GM19035 (cell line): ENCODE measurements at regions not wholly inside any gene's neighbourhood (a gene's known extent, or its start where the extent isn't known, plus 50 kb on each side); places are given as distances from the start of the nearest gene placed in this dataset.

ENCODE experiments used
- ATAC-seq: cut with Tn5 transposase; IDR thresholded peaks from one replicate; pipeline ENCODE4 v1.9.1; 2021; ENCODE audit not compliant: unreplicated experiment

- no peak for ATAC-seq
These were observed 2267.7 kb downstream of the PCDH9 start for GRCh38 chr13:64962404-64962803.

DNA sequence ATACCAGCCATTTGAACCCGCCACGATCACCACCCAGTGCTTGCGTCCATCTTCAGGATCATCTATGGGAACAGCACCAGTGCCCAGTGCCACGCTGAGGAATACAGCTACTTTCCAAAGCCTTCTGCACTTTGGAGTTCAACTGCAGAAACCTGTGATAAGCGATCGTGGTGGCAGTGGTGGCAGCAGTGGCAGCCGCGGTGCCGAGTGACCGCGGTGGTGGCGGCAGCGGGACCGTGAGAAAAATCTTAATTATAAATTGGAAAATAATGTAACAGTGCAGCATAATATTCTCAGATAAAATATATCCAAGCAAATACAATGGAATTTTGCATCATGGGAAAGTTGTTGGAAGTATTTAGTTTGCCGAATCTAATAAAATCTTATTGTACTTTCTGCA lies 2270.9 kb downstream of the PCDH9 start:
- no peak for ATAC-seq

DNA sequence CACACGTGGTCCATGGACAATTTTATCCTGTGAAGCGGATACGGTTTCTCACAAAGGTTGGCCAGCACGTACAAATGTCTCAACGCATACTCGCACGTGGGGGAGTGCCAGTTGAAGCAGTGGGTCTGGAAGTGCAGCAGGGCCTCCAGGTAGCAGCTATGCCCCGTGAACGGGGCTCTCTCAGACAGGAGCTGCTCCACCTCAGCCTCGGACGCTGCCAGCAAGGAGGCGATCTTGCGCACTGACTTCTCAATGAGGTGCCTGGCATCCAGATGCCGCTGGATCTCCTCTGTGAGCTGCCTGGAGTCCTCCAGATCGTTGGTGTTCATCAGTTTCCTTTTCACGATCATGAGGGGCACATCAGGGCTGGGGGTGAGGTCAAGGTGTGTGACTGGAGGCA lies 2272.0 kb downstream of the PCDH9 start:
- ATAC-seq = no peak

- ATAC-seq = no peak
These were observed 2291.5 kb downstream of the PCDH9 start for GRCh38 chr13:64938660-64939059.

DNA sequence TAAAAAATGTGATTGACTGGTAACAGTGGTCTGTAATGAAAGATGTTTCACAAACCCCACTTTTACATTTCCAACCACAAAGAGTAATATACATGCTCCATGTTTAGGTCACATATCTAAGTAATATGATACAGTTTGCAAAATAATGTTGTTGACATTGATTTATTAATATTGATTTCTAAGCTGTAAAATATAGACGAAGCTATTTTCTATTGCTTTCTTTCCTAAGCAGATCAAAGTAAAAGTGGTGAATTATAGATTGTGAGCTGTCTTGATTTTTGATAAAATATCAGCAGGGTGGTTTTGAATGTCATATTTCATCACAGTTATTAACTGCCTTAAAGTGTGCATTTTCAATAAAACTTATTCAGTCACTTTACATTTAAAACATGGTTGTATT lies 2292.8 kb downstream of the PCDH9 start:
- ATAC-seq = no peak

DNA sequence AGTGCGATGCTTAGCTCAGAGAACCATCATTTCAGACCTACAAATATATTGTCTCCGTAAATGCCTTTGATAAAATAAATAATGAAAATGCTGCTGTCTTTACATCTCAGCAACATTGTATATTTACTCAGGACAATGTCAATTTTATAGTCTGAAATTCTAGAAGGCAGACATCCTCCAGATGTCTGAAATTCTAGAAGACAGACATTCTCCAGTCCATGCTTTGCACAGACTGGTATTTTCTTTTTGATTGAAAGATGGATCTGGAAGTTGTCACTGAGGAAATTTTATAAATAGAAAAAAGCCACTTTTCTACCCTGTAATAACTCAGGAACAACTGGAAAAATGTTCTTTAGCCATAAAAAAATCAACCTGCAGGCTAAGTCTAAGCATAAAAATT lies 2293.3 kb downstream of the PCDH9 start:
- ATAC-seq = no peak

DNA sequence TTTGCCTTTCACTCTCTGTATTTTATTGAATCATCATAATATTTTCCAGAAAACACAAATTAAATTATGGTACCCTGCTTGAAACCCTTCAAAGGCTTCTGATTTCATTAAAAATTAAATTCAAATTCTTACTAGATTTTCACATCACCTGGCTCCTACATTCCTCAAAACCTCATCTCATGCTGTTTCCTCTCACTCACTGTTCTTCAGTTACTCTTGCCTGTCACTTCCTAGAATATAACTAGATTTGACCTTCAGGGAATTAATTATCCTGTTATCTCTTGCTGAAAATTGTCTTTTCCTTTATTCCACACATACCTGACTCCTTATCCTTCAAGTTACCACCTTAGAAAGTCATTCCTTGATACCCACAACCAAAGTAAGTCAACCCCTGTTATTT lies 2294.7 kb downstream of the PCDH9 start:
- ATAC-seq = no peak

DNA sequence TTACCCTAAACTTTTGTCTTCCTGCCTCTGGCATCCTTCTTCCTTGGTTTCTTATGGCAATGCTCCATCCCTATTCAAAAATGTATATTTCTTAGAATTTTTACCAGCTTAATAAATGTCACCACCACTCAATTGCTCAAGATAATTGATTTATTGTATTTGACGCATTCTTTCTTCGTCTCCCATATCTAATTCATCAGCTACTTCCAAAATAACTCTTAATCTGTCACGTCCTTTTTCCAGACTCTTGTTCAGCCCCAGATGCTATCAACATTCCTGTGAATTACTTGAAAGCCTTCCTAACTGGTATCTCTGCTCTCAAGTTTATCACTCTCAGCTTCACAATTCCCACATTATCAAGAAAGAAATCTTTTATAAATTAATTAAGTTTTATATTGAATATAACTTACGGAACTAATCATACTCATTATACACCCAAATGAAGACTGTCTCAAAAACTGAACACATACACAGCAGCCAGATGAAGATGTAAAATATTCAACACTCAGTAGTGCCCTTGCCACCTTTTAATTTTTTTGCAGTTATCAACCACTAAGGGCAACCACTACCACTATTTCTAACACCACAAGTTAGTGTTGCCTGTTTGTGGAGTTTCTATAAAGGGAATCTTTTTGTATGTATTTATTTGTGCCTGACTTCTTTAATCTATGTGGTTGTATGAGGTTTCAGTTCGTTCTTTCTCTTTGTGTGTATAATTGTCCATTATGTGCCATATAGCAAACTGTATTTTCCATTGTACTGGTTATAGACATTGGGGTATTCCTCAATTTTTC lies 2295.4 kb downstream of the PCDH9 start:
- no peak for ATAC-seq

GRCh38 chr13:64930636-64931035 lies 2299.5 kb downstream of the PCDH9 start:
- ATAC-seq = no peak

DNA sequence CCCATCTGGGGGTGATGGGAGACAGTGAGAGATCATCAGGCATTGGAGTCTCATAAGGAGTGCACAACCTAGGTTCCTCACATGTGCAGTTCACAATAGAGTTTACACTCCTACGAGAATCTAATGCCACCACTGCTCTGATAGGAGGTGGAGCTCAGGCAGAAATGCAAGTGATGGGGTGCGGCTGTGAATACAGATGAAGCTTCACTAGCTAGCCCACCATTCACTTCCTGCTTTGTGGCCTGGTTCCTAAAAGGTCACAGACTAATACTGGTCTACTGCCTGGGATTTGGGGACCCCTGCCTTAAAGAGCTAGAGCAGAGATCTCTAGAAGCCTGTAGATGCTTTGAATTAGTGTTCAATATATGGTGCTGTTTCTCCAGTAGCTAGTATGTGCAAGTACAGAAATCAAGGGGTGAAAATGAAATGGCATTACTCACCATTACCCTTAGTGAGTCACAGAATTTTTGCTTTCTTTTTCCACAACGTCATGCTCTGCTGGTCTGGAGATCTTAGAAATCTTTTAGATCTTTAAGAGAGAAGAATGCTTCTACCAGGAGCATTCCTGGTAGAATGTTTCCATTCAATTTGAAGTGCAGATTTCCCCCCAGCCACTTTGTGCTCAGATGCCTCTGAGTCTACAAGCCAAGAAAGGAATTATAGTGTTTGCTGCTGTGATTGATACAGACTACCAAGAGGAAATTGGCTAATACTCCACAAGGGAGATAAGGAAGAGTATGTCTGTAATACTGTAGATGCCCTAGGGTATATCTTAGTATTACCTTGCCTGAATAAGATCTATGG lies 2301.2 kb downstream of the PCDH9 start:
- peak; percentile 81 for ATAC-seq

GRCh38 chr13:64925727-64926126 lies 2304.4 kb downstream of the PCDH9 start:
- ATAC-seq = no peak

- ATAC-seq = no peak
These were observed 2304.9 kb downstream of the PCDH9 start for GRCh38 chr13:64925284-64925683.

- no peak for ATAC-seq
These were observed 2305.7 kb downstream of the PCDH9 start for GRCh38 chr13:64924401-64924800.

GRCh38 chr13:64917566-64917965 lies 2312.6 kb downstream of the PCDH9 start:
- no peak for ATAC-seq

DNA sequence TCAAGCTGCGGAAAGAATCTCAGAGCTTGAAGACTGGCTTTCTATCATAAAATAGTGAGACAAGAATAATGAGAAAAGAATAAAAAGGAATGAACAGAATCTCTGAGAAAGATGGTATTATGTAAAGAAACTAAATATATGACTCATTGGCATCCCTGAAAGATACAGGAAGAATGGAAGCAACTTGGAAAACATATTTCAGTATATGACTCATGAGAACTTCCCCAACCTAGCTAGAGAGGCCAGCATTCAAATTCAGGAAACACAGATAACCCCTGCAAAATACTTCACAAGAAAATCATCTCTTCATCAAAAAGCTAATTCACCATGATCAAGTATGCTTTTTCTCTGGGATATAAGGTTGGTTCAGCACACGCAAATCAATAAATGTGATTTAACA lies 2318.0 kb downstream of the PCDH9 start:
- no peak for ATAC-seq

- ATAC-seq = no peak
These were observed 2320.0 kb downstream of the PCDH9 start for GRCh38 chr13:64910096-64910495.

GRCh38 chr13:64909184-64909583 lies 2321.0 kb downstream of the PCDH9 start:
- no peak for ATAC-seq

DNA sequence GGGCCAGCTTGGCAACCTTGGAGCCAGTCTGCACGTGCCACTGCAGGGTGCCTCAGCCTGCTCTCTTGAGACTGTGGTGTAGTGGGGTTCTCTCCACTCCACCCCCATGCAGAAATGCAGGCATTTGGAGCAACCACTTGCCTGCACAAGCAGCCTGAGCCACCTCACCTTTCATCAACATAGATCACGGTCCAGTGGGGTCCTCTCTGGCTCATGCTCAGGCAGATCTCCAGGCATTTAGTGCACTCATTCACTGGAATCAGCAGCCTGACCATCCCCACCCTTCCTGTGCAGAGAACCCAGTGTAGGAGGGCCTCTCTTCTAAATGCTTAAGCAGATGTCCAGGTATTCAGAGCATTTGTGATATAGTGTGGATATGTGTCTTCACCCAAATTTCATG lies 2330.1 kb downstream of the PCDH9 start:
- no peak for ATAC-seq

GRCh38 chr13:64884976-64885375 lies 2345.2 kb downstream of the PCDH9 start:
- no peak for ATAC-seq

DNA sequence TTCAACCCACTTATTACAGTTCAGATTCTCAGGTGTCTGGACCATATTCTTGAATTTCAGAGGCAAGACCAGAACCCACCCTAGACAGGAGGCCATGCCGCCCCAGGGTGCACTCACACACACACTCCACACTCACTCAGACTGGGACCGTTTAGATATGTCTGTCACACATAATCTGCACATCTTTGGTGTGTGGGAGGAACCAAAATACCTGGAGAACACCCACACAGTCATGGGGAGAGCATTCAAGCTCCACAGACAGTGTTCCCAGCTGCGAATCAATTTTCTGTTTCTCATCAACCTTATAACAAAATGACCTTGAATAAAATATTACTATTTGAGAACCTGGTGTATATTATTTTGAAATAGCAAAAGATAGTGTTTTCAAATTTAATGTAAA lies 2353.0 kb downstream of the PCDH9 start:
- ATAC-seq = no peak

- ATAC-seq = no peak
These were observed 2358.4 kb downstream of the PCDH9 start for GRCh38 chr13:64871742-64872141.

GRCh38 chr13:64869539-64869938 lies 2360.6 kb downstream of the PCDH9 start:
- no peak for ATAC-seq
